Erythroblast (primary cell): ENCODE measurements at regions not wholly inside any gene's neighbourhood (a gene's known extent, or its start where the extent isn't known, plus 50 kb on each side); places are given as distances from the start of the nearest gene placed in this dataset.

ENCODE experiments used
- GATA1 ChIP-seq: IDR thresholded peaks from 2 replicates; pipeline ENCODE4 v1.6.1; 2011; ENCODE audit warnings: low read depth, mild to moderate bottlenecking, control low read depth, low read length, moderate library complexity
- POLR2A ChIP-seq: IDR thresholded peaks from 2 replicates; pipeline ENCODE4 v1.6.1; 2011; ENCODE audit warnings: mild to moderate bottlenecking, low read length

GRCh38 chr4:86452924-86453531, 93.2 kb upstream of the MAPK10 start:
- TF ChIP-seq POLR2A (no peak), GATA1 (no peak)
